ENCODE measurements at regions not wholly inside any gene's neighbourhood (a gene's known extent, or its start where the extent isn't known, plus 50 kb on each side); places are given as distances from the start of the nearest gene placed in this dataset.

GRCh38 chr2:5230855-5231254 lies 461.3 kb upstream of the SOX11 start:
- intact Hi-C loops (cut with DNase I; ENCODE audit: low total_unique reads) = no loop called here
- DNase-seq (ENCODE audit: low spot score in 2 of 2) = no peak
- 57% methylated on average over 3 of the region's 3 CpGs for WGBS, 2 donors
- no peak overlapping the region for H3K4me3 ChIP-seq (ENCODE audit: low read depth, poor library complexity, severe bottlenecking)
- TF ChIP-seq CTCF (IDR thresholded peaks at IDR 0.05) = no peak
- no peak for TF ChIP-seq POLR2A (IDR thresholded peaks at IDR 0.05)

- no peak for TF ChIP-seq CTCF (IDR thresholded peaks at IDR 0.05)
- no peak for TF ChIP-seq POLR2A (IDR thresholded peaks at IDR 0.05)
- DNase-seq (ENCODE audit: low spot score in 2 of 2) = no peak
- WGBS, 2 donors = 66 to 78% methylated on average over 2 of the region's 2 CpGs
- intact Hi-C loops (cut with DNase I; ENCODE audit: low total_unique reads) = no loop called here
- no peak overlapping the region for H3K4me3 ChIP-seq (ENCODE audit: low read depth, poor library complexity, severe bottlenecking)
Measured at GRCh38 chr2:5231287-5231686, 460.9 kb upstream of the SOX11 start.

GRCh38 chr2:5234563-5234962 lies 457.6 kb upstream of the SOX11 start:
- TF ChIP-seq POLR2A (IDR thresholded peaks at IDR 0.05) = no peak
- TF ChIP-seq CTCF (IDR thresholded peaks at IDR 0.05) = no peak
- no peak for DNase-seq (ENCODE audit: low spot score in 2 of 2)
- H3K4me3 ChIP-seq (ENCODE audit: low read depth, poor library complexity, severe bottlenecking) = no peak overlapping the region
- WGBS, 2 donors = 78 to 91% methylated on average over 2 of the region's 2 CpGs
- intact Hi-C loops (cut with DNase I; ENCODE audit: low total_unique reads) = no loop called here

GRCh38 chr2:5235701-5236100 lies 456.5 kb upstream of the SOX11 start:
- no peak overlapping the region for H3K4me3 ChIP-seq (ENCODE audit: low read depth, poor library complexity, severe bottlenecking)
- TF ChIP-seq CTCF (IDR thresholded peaks at IDR 0.05) (no peak), POLR2A (IDR thresholded peaks at IDR 0.05) (no peak)
- 76 to 83% methylated on average over 9 of the region's 9 CpGs for WGBS, 2 donors
- DNase-seq (ENCODE audit: low spot score in 2 of 2) = no peak
- intact Hi-C loops (cut with DNase I; ENCODE audit: low total_unique reads) = no loop called here

- H3K4me3 ChIP-seq (ENCODE audit: low read depth, poor library complexity, severe bottlenecking) = no peak overlapping the region
- intact Hi-C loops (cut with DNase I; ENCODE audit: low total_unique reads) = no loop called here
- no peak for TF ChIP-seq POLR2A (IDR thresholded peaks at IDR 0.05)
- TF ChIP-seq CTCF (IDR thresholded peaks at IDR 0.05) = no peak
- 48 to 52% methylated on average over 4 of the region's 4 CpGs for WGBS, 2 donors
- DNase-seq (ENCODE audit: low spot score in 2 of 2) = no peak
Measured at GRCh38 chr2:5236249-5236648, 455.9 kb upstream of the SOX11 start.

- intact Hi-C loops (cut with DNase I; ENCODE audit: low total_unique reads) = no loop called here
- no peak for TF ChIP-seq CTCF (IDR thresholded peaks at IDR 0.05)
- TF ChIP-seq POLR2A (IDR thresholded peaks at IDR 0.05) = no peak
- no peak for DNase-seq (ENCODE audit: low spot score in 2 of 2)
- H3K4me3 ChIP-seq (ENCODE audit: low read depth, poor library complexity, severe bottlenecking) = no peak overlapping the region
- WGBS, 2 donors = 63 to 75% methylated on average over 3 of the region's 3 CpGs
Measured at GRCh38 chr2:5242751-5243150, 449.4 kb upstream of the SOX11 start.

Data from lower leg skin (tissue), 4 donors.